ENCODE measurements at regions not wholly inside any gene's neighbourhood (a gene's known extent, or its start where the extent isn't known, plus 50 kb on each side); places are given as distances from the start of the nearest gene placed in this dataset.

DNA sequence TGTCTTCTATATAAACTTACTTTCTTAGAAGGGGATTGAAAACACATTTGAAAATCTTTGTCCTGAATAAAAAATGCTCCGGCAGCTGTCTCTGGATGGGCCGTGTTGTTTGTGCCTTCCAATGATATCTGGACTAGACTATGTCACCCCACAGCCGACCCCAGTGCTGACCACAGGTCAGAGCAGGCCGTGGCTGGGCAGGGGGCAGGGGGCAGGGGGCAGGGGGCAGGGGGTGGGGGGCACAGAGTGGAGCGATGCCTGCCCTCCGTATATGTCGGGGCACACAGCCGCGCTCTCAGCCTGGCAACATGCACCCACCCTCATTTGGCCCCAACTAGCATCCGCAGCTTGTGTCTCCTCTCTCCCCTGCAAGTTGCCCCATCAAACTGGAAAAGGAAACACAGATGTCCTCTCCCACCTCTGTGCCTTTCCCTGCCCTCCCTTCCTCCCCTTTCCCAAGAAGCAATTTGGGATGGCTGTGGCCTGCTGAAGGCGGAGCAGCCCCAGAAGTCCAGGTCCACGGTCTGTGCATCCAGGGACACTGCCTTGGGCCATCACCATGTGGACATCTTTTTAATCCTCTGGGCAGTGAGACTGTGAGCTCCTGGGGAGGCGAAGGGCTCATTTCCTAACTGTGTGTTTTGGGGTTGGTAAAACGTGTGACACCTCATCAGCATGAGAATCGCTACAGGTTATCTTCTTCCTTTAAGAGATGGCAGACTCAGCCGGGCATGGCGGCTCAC is 295.7 kb upstream of the RTL1 start:
- Histone ChIP-seq H2AFZ (ENCODE audit: insufficient read depth, low read depth, low read length, poor library complexity, severe bottlenecking) (no peak overlapping the region), H3K79me2 (ENCODE audit: insufficient read depth, low read length) (no peaks in the 10 kb centered on the region), H3K27ac (ENCODE audit: low read depth in 1 of 2, low read length in 2 of 2) (no peak overlapping the region), H3K9me3 (replicated peaks in 1 of 2; ENCODE audit: control insufficient read depth in 1 of 2, insufficient read depth in 1 of 2, low read length in 2 of 2) (peaks cover 0 to 4% of the 10 kb centered on the region in 2 donors), H3K4me2 (replicated peaks; ENCODE audit: extremely low read depth, low read length, poor library complexity, severe bottlenecking) (no peak overlapping the region), H3K9ac (ENCODE audit: insufficient read depth, low read length, poor library complexity, severe bottlenecking) (no peak overlapping the region), H3K27me3 (ENCODE audit: control insufficient read depth in 2 of 2, insufficient read depth in 2 of 2, low read length in 2 of 2) (no peaks in the 10 kb centered on the region), H3K4me1 (ENCODE audit: control insufficient read depth in 1 of 2, insufficient read depth in 2 of 2, low read length in 2 of 2) (no peaks in the 10 kb centered on the region), H4K20me1 (ENCODE audit: insufficient read depth, low read length) (no peaks in the 10 kb centered on the region), H3K4me3 (replicated peaks in 1 of 3; ENCODE audit: low read depth in 2 of 3, low read length in 3 of 3) (no peak overlapping the region), H3K36me3 (replicated peaks in 1 of 2; ENCODE audit: control insufficient read depth in 1 of 2, insufficient read depth in 2 of 2, low read length in 2 of 2) (no peaks in the 10 kb centered on the region)
- Mint-ChIP-seq H3K4me1 (no peaks in the 10 kb centered on the region), H3K27ac (peak overlapping the region in 1 of 7 donors; percentile 74), H3K27me3 (ENCODE audit: low read depth in 3 of 3) (peaks cover 0 to 6% (median 3%) of the 10 kb centered on the region in 3 donors), H3K36me3 (no peaks in the 10 kb centered on the region), H3K9me3 (peaks cover 0 to 6% (median 6%) of the 10 kb centered on the region in 7 donors), H3K4me3 (no peak overlapping the region)
- 90% methylated on average over 12 of the region's 17 CpGs for WGBS (ENCODE audit: insufficient coverage)
- DNase-seq: no peak
- no peak for TF ChIP-seq CTCF (IDR thresholded peaks at IDR 0.05)
- intact Hi-C loops (cut with micrococcal nuclease): no loop called here

DNA sequence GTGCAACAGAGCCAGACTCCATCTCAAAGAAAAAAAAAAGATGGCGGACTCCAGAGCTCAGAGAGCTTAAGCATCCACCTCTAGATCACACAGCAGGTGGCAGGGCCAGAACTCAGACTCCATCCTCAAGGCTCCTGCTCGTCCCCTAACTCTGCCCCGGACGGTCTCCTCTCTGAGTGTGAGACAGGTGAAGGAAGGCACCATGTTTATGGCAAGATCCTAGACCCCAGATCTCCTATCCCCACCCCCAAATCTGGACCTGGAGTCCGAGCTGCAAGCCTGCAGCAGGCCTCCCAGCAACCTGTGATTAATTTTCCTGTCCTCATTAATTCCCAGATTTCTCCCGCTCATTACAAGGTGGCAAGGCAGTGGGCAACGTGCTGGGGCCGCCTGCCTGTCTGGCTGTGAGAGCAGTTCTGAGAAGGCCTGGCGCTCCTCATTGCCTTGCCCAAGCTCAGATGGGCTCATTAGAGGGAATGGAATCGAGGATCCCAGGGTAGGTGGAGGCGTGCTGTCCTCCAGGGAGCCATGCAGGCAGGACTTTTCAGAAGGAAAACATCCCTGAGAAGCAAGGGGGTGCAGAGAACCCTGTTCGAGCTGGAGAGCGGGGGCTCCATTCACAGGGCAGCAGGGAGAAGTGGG is 296.6 kb upstream of the RTL1 start:
- Mint-ChIP-seq H3K4me3 (no peak overlapping the region), H3K4me1 (no peaks in the 10 kb centered on the region), H3K27me3 (ENCODE audit: low read depth in 3 of 3) (peaks cover 0 to 6% (median 3%) of the 10 kb centered on the region in 3 donors), H3K9me3 (peaks cover 0 to 10% (median 6%) of the 10 kb centered on the region in 7 donors), H3K36me3 (no peaks in the 10 kb centered on the region), H3K27ac (peak overlapping the region in 1 of 7 donors; percentile 48)
- peaks cover 0 to 4% of the 10 kb centered on the region in 2 donors for H3K9me3 ChIP-seq (replicated peaks in 1 of 2; ENCODE audit: control insufficient read depth in 1 of 2, insufficient read depth in 1 of 2, low read length in 2 of 2)
- H3K4me3 ChIP-seq (replicated peaks in 1 of 3; ENCODE audit: low read depth in 2 of 3, low read length in 3 of 3): no peak overlapping the region
- no peak for DNase-seq
- no peak overlapping the region for H3K9ac ChIP-seq (ENCODE audit: insufficient read depth, low read length, poor library complexity, severe bottlenecking)
- H3K4me1 ChIP-seq (ENCODE audit: control insufficient read depth in 1 of 2, insufficient read depth in 2 of 2, low read length in 2 of 2): no peaks in the 10 kb centered on the region
- no peak overlapping the region for H3K27ac ChIP-seq (ENCODE audit: low read depth in 1 of 2, low read length in 2 of 2)
- TF ChIP-seq CTCF (IDR thresholded peaks at IDR 0.05): no peak
- H3K36me3 ChIP-seq (replicated peaks in 1 of 2; ENCODE audit: control insufficient read depth in 1 of 2, insufficient read depth in 2 of 2, low read length in 2 of 2): no peaks in the 10 kb centered on the region
- H2AFZ ChIP-seq (ENCODE audit: insufficient read depth, low read depth, low read length, poor library complexity, severe bottlenecking): no peak overlapping the region
- intact Hi-C loops (cut with micrococcal nuclease): no loop called here
- H3K79me2 ChIP-seq (ENCODE audit: insufficient read depth, low read length): no peaks in the 10 kb centered on the region
- H3K27me3 ChIP-seq (ENCODE audit: control insufficient read depth in 2 of 2, insufficient read depth in 2 of 2, low read length in 2 of 2): no peaks in the 10 kb centered on the region
- H4K20me1 ChIP-seq (ENCODE audit: insufficient read depth, low read length): no peaks in the 10 kb centered on the region
- 99% methylated on average over 9 of the region's 13 CpGs for WGBS (ENCODE audit: insufficient coverage)
- no peak overlapping the region for H3K4me2 ChIP-seq (replicated peaks; ENCODE audit: extremely low read depth, low read length, poor library complexity, severe bottlenecking)

All from CD14-positive monocyte (primary cell).